ENCODE measurements at regions not wholly inside any gene's neighbourhood (a gene's known extent, or its start where the extent isn't known, plus 50 kb on each side); places are given as distances from the start of the nearest gene placed in this dataset.

DNA sequence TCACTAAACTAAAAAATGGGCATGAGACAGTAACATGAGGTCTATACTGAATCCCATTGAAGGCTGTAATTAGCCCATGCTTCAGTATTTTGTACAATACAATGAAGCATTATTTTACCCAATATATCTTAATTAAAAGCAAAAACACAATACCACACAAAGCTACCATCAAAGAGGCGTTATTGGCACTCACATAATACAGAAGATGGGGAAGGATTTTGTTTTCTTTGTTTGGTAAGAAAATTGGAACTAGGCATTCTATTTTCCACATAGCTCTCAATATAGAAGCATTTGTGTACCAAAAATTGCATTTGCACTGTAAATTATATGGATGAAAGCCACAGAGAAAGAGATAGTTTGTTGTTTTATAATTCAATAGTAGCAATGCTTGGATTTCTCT lies 761.0 kb downstream of the EFNA5 start:
- TF ChIP-seq, protein P1, sequence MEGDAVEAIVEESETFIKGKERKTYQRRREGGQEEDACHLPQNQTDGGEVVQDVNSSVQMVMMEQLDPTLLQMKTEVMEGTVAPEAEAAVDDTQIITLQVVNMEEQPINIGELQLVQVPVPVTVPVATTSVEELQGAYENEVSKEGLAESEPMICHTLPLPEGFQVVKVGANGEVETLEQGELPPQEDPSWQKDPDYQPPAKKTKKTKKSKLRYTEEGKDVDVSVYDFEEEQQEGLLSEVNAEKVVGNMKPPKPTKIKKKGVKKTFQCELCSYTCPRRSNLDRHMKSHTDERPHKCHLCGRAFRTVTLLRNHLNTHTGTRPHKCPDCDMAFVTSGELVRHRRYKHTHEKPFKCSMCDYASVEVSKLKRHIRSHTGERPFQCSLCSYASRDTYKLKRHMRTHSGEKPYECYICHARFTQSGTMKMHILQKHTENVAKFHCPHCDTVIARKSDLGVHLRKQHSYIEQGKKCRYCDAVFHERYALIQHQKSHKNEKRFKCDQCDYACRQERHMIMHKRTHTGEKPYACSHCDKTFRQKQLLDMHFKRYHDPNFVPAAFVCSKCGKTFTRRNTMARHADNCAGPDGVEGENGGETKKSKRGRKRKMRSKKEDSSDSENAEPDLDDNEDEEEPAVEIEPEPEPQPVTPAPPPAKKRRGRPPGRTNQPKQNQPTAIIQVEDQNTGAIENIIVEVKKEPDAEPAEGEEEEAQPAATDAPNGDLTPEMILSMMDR (IDR thresholded peaks at IDR 0.05; ENCODE audit: extremely low read depth, missing control alignments) = no peak
- DNase-seq (ENCODE audit: low spot score) = no peak

DNA sequence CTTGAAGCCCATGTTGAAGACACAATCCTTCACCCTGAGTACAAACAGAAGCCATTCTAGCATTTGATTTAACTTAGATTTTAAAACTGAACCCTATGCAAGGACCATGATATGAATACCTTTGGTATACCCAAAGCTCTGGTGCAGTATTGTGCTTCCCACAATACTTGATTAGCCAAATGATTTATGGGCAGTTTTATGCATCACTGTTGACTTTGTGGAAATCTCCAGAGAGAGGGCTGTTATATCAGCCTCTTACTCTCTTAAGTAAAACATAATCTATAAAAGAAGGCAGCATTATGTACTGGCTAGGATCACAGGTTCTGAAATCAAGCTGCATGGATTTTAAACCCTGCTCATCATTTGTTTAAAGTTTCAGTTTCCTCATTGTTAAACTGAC lies 762.8 kb downstream of the EFNA5 start:
- TF ChIP-seq, protein P1 (IDR thresholded peaks at IDR 0.05; ENCODE audit: extremely low read depth, missing control alignments) = no peak
- no peak for DNase-seq (ENCODE audit: low spot score)

DNA sequence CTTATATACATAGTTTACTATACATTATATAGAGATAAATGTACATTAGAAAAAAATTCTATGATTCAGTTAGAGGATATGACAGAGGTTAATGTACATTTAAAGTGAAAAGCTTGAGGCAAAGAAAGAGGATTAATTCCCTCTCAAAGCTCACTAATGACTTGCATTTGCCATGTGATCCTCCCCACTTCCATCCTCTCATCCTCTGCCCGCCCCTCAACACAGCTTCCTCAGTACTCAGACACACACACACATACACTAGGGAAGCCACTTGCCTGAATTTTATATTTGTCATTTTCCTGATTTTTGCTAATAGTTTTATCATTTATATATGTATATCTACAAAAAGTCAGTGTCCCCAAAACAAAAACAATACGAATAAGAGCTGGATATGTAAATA lies 764.5 kb downstream of the EFNA5 start:
- DNase-seq (ENCODE audit: low spot score) = no peak
- TF ChIP-seq, protein P1 (IDR thresholded peaks at IDR 0.05; ENCODE audit: extremely low read depth, missing control alignments) = no peak

DNA sequence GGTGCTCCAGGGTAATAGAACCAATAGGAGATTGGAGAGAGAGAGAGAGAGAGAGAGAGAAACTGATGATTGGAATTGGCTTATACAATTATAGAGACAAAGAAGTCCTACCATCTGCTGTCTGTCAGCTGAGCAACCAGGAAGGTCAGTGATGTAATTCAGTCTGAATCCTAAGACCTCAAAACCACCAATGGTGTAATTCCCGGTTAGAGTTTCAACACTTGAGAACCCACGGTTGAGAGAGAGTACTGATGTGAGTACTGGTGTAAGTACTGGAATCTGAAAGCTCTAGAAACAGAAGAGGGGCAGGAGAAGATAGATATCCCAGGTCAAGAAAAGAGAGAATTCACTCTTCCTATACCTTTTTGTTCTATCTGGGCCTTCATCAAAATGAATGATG lies 775.8 kb downstream of the EFNA5 start:
- DNase-seq (ENCODE audit: low spot score) = no peak
- TF ChIP-seq, protein P1 (IDR thresholded peaks at IDR 0.05; ENCODE audit: extremely low read depth, missing control alignments) = no peak

DNA sequence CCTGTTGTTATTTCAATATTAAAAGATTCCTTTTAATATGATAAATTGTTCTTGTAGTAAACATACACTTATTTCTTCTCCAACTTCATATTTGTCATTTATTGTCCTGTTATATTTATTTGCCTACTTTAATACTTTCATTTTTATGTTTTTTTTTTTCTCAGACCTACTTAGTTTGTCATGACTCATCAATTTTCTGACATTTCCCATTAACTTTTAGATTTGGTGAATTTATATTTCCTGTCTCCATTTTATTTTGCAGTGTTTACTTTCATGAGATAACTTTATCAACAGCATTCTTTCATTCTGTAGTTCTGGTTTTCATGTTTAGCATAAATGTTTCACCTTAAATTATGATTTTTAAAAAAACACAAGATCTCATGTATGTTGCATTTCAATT lies 788.7 kb downstream of the EFNA5 start:
- TF ChIP-seq, protein P1 (IDR thresholded peaks at IDR 0.05; ENCODE audit: extremely low read depth, missing control alignments) = no peak
- no peak for DNase-seq (ENCODE audit: low spot score)

DNA sequence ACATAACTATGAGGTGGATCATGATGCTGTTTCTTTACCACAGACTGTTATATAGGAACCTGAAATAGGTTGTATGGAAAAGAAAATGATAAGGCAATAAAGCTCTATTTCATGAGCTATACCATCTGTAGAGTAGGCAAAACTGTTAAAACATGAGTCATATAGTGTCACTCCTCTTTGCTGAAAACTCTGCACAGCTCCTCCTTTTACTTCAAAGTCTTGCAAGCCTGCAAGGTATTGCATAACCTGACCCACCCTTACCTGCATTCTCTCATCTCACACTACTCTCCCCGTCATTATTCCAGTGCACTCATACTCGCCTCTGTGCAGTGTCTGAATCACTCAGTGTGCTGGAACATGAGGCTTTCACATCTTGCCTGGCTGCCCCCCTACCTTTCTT lies 790.1 kb downstream of the EFNA5 start:
- DNase-seq (ENCODE audit: low spot score) = no peak
- TF ChIP-seq, protein P1 (IDR thresholded peaks at IDR 0.05; ENCODE audit: extremely low read depth, missing control alignments) = no peak

DNA sequence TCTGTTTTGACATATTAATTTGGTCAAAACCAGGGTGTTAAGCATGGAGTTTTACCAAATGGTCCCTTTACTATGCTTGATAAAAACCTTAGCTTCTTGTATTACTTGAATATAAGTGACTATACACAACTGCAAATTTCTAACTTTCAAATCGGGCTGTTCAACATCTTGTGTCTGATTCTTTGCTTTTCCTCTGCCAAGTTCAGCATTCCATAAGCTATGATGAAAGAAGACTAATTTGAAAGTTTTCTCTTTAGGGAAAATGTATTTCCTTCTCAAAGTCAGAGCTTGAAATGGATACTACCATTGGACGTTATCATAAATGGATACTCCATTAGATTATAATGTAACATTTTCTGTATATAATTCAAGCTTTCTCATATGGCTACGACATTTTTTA lies 792.9 kb downstream of the EFNA5 start:
- TF ChIP-seq, protein P1 (IDR thresholded peaks at IDR 0.05; ENCODE audit: extremely low read depth, missing control alignments) = no peak
- no peak for DNase-seq (ENCODE audit: low spot score)
